ENCODE measurements at regions not wholly inside any gene's neighbourhood (a gene's known extent, or its start where the extent isn't known, plus 50 kb on each side); places are given as distances from the start of the nearest gene placed in this dataset.
"Not testable (repeated sequence)": the region's sequence is repeated elsewhere in the genome, so short reads cannot be mapped to it uniquely, and the experiment has no call there.

- DNase-seq, result no peak
- Histone ChIP-seq H2AFZ (no peak overlapping the region), H3K9me2 (ENCODE audit: insufficient read depth) (no peaks in the 10 kb centered on the region), H3K4me1 (replicated peaks; ENCODE audit: insufficient read depth) (no peaks in the 10 kb centered on the region), H3K27me3 (ENCODE audit: insufficient read depth, low read depth) (no peaks in the 10 kb centered on the region), H3F3A (ENCODE audit: insufficient read depth, low read depth) (no peaks in the 10 kb centered on the region), H3K4me3 (no peak overlapping the region), H4K20me1 (ENCODE audit: insufficient read depth) (no peaks in the 10 kb centered on the region), H3K36me3 (ENCODE audit: low read depth) (no peaks in the 10 kb centered on the region), H3K4me2 (no peak overlapping the region), H3K27ac (no peak overlapping the region), H3K9me3 (ENCODE audit: insufficient read depth, low read depth) (no peaks in the 10 kb centered on the region), H3K79me2 (ENCODE audit: low read depth) (no peaks in the 10 kb centered on the region)
- ChIA-PET POLR2A (ENCODE audit: unreplicated experiment) (no interaction called here), CTCF (no interaction called here)
- TF ChIP-seq EZH2 (IDR thresholded peaks at IDR 0.05; ENCODE audit: low read depth) (no peak), CTCF (conservative IDR thresholded peaks at IDR 0.05) (no peak)
- BruUV-seq (replicated peaks), result no TSS peak
- intact Hi-C loops (cut with micrococcal nuclease; ENCODE audit: unreplicated experiment), result no loop called here
Measured at GRCh38 chr5:68024426-68024825, 191.1 kb upstream of the PIK3R1 start.

GRCh38 chr5:68021916-68022315 is 193.6 kb upstream of the PIK3R1 start:
- Histone ChIP-seq H3K79me2 (ENCODE audit: low read depth) (no peaks in the 10 kb centered on the region), H3K9me3 (ENCODE audit: insufficient read depth, low read depth) (no peaks in the 10 kb centered on the region), H4K20me1 (ENCODE audit: insufficient read depth) (no peaks in the 10 kb centered on the region), H3K9me2 (ENCODE audit: insufficient read depth) (no peaks in the 10 kb centered on the region), H3K27ac (no peak overlapping the region), H3K4me1 (replicated peaks; ENCODE audit: insufficient read depth) (no peaks in the 10 kb centered on the region), H3K36me3 (ENCODE audit: low read depth) (no peaks in the 10 kb centered on the region), H3K4me3 (no peak overlapping the region), H2AFZ (no peak overlapping the region), H3K4me2 (no peak overlapping the region), H3K27me3 (ENCODE audit: insufficient read depth, low read depth) (no peaks in the 10 kb centered on the region), H3F3A (ENCODE audit: insufficient read depth, low read depth) (no peaks in the 10 kb centered on the region)
- TF ChIP-seq CTCF (conservative IDR thresholded peaks at IDR 0.05) (no peak), EZH2 (IDR thresholded peaks at IDR 0.05; ENCODE audit: low read depth) (no peak)
- ChIA-PET CTCF (no interaction called here), POLR2A (ENCODE audit: unreplicated experiment) (interaction anchor here (0.7 kb wide), 1 partner anchor 194 kb away, joined by 4 read pairs; the partner anchor contains the start of gene PIK3R1)
- intact Hi-C loops (cut with micrococcal nuclease; ENCODE audit: unreplicated experiment), result no loop called here
- no TSS peak for BruUV-seq (replicated peaks)
- no peak for DNase-seq

GRCh38 chr5:68021227-68021626 is 194.3 kb upstream of the PIK3R1 start:
- Histone ChIP-seq H3K4me3 (no peak overlapping the region), H3K79me2 (ENCODE audit: low read depth) (no peaks in the 10 kb centered on the region), H2AFZ (no peak overlapping the region), H3K9me2 (ENCODE audit: insufficient read depth) (no peaks in the 10 kb centered on the region), H3K4me2 (no peak overlapping the region), H3K36me3 (ENCODE audit: low read depth) (no peaks in the 10 kb centered on the region), H3K9me3 (ENCODE audit: insufficient read depth, low read depth) (no peaks in the 10 kb centered on the region), H3F3A (ENCODE audit: insufficient read depth, low read depth) (no peaks in the 10 kb centered on the region), H3K27me3 (ENCODE audit: insufficient read depth, low read depth) (no peaks in the 10 kb centered on the region), H3K4me1 (replicated peaks; ENCODE audit: insufficient read depth) (no peaks in the 10 kb centered on the region), H4K20me1 (ENCODE audit: insufficient read depth) (no peaks in the 10 kb centered on the region), H3K27ac (no peak overlapping the region)
- ChIA-PET POLR2A (ENCODE audit: unreplicated experiment) (interaction anchor here (0.7 kb wide), 1 partner anchor 194 kb away, joined by 4 read pairs; the partner anchor contains the start of gene PIK3R1), CTCF (no interaction called here)
- intact Hi-C loops (cut with micrococcal nuclease; ENCODE audit: unreplicated experiment), result no loop called here
- no peak for DNase-seq
- BruUV-seq (replicated peaks), result no TSS peak
- TF ChIP-seq CTCF (conservative IDR thresholded peaks at IDR 0.05) (no peak), EZH2 (IDR thresholded peaks at IDR 0.05; ENCODE audit: low read depth) (no peak)

- BruUV-seq (replicated peaks); DNase-seq; H3K4me3 ChIP-seq; H3F3A ChIP-seq (ENCODE audit: insufficient read depth, low read depth); H2AFZ ChIP-seq; H3K27ac ChIP-seq; H3K27me3 ChIP-seq (ENCODE audit: insufficient read depth, low read depth); H3K36me3 ChIP-seq (ENCODE audit: low read depth); H4K20me1 ChIP-seq (ENCODE audit: insufficient read depth); H3K9me3 ChIP-seq (ENCODE audit: insufficient read depth, low read depth); POLR2A ChIA-PET (ENCODE audit: unreplicated experiment); intact Hi-C loops (cut with micrococcal nuclease; ENCODE audit: unreplicated experiment); H3K4me1 ChIP-seq (replicated peaks; ENCODE audit: insufficient read depth); H3K9me2 ChIP-seq (ENCODE audit: insufficient read depth); H3K4me2 ChIP-seq; CTCF ChIA-PET; H3K79me2 ChIP-seq (ENCODE audit: low read depth): not testable (repeated sequence)
Measured at GRCh38 chr5:68020461-68020969, 195.0 kb upstream of the PIK3R1 start.
